ENCODE measurements at regions not wholly inside any gene's neighbourhood (a gene's known extent, or its start where the extent isn't known, plus 50 kb on each side); places are given as distances from the start of the nearest gene placed in this dataset.
A peak's percentile ranks its signal among the peaks of the same experiment; 100 is the strongest.
"Not testable (repeated sequence)": the region's sequence is repeated elsewhere in the genome, so short reads cannot be mapped to it uniquely, and the experiment has no call there.

GRCh38 chr7:108813251-108814014 lies 243.8 kb downstream of the DNAJB9 start:
- DNase-seq (ENCODE audit: low read depth, low spot score): no peak

- DNase-seq (ENCODE audit: low read depth, low spot score): no peak
Observed at GRCh38 chr7:108815815-108816214, 246.1 kb downstream of the DNAJB9 start.

GRCh38 chr7:108818742-108819141 lies 249.1 kb downstream of the DNAJB9 start:
- DNase-seq (ENCODE audit: low read depth, low spot score): no peak

- DNase-seq (ENCODE audit: low read depth, low spot score): peak; percentile 69
Observed at GRCh38 chr7:108824840-108825580, 255.3 kb downstream of the DNAJB9 start.

- DNase-seq (ENCODE audit: low read depth, low spot score): no peak
Observed at GRCh38 chr7:108825581-108825909, 255.9 kb downstream of the DNAJB9 start.

GRCh38 chr7:108836256-108836655 lies 266.6 kb downstream of the DNAJB9 start:
- DNase-seq (ENCODE audit: low read depth, low spot score): no peak

GRCh38 chr7:108838198-108838597 lies 268.5 kb downstream of the DNAJB9 start:
- no peak for DNase-seq (ENCODE audit: low read depth, low spot score)

GRCh38 chr7:108839076-108839475 lies 269.4 kb downstream of the DNAJB9 start:
- DNase-seq (ENCODE audit: low read depth, low spot score): no peak

GRCh38 chr7:108845951-108846350 lies 276.3 kb downstream of the DNAJB9 start:
- no peak for DNase-seq (ENCODE audit: low read depth, low spot score)

GRCh38 chr7:108846471-108846870 lies 276.8 kb downstream of the DNAJB9 start:
- no peak for DNase-seq (ENCODE audit: low read depth, low spot score)

- no peak for DNase-seq (ENCODE audit: low read depth, low spot score)
Observed at GRCh38 chr7:108848486-108848885, 278.8 kb downstream of the DNAJB9 start.

- no peak for DNase-seq (ENCODE audit: low read depth, low spot score)
Observed at GRCh38 chr7:108860615-108861014, 290.9 kb downstream of the DNAJB9 start.

GRCh38 chr7:108861071-108861470 lies 291.4 kb downstream of the DNAJB9 start:
- no peak for DNase-seq (ENCODE audit: low read depth, low spot score)

- DNase-seq (ENCODE audit: low read depth, low spot score): no peak
Observed at GRCh38 chr7:108863227-108863848, 293.7 kb downstream of the DNAJB9 start.

- DNase-seq (ENCODE audit: low read depth, low spot score): no peak
Observed at GRCh38 chr7:108869070-108869469, 299.4 kb downstream of the DNAJB9 start.

GRCh38 chr7:108875139-108875538 lies 305.5 kb downstream of the DNAJB9 start:
- no peak for DNase-seq (ENCODE audit: low read depth, low spot score)

GRCh38 chr7:108890862-108891261 lies 321.2 kb downstream of the DNAJB9 start:
- no peak for DNase-seq (ENCODE audit: low read depth, low spot score)

- no peak for DNase-seq (ENCODE audit: low read depth, low spot score)
Observed at GRCh38 chr7:108908456-108908855, 338.8 kb downstream of the DNAJB9 start.

- no peak for DNase-seq (ENCODE audit: low read depth, low spot score)
Observed at GRCh38 chr7:108911016-108911415, 341.3 kb downstream of the DNAJB9 start.

GRCh38 chr7:108920490-108920889 lies 350.8 kb downstream of the DNAJB9 start:
- no peak for DNase-seq (ENCODE audit: low read depth, low spot score)

- not testable (repeated sequence) for DNase-seq (ENCODE audit: low read depth, low spot score)
Observed at GRCh38 chr7:108943048-108943447, 373.4 kb downstream of the DNAJB9 start.

- DNase-seq (ENCODE audit: low read depth, low spot score): no peak
Observed at GRCh38 chr7:108947526-108947925, 377.9 kb downstream of the DNAJB9 start.

- no peak for DNase-seq (ENCODE audit: low read depth, low spot score)
Observed at GRCh38 chr7:108972004-108972403, 402.3 kb downstream of the DNAJB9 start.

Measured in smooth muscle cell of the brain vasculature (primary cell).